ENCODE measurements at regions not wholly inside any gene's neighbourhood (a gene's known extent, or its start where the extent isn't known, plus 50 kb on each side); places are given as distances from the start of the nearest gene placed in this dataset.
"Not testable (repeated sequence)": the region's sequence is repeated elsewhere in the genome, so short reads cannot be mapped to it uniquely, and the experiment has no call there.

GRCh38 chr7:6989968-6990367 is 163.9 kb upstream of the CCZ1B start:
- H3K27me3 ChIP-seq (ENCODE audit: insufficient read depth, low read length); H3K4me2 ChIP-seq (ENCODE audit: insufficient read depth, insufficient read length, low read length); DNase-seq; H3K14ac ChIP-seq (ENCODE audit: insufficient read depth, low read length); H4K91ac ChIP-seq (ENCODE audit: insufficient read length, low read depth, low read length); H4K5ac ChIP-seq (ENCODE audit: insufficient read length, low read depth, low read length); H4K8ac ChIP-seq (replicated peaks; ENCODE audit: insufficient read length, low read depth, low read length); H3K9me3 ChIP-seq (ENCODE audit: control insufficient read depth, low read depth, low read length); H3K9me3 Mint-ChIP-seq; H3K27ac ChIP-seq (ENCODE audit: insufficient read length, low read depth, low read length); H3K23ac ChIP-seq (ENCODE audit: insufficient read length, low read depth, low read length); H4K20me1 ChIP-seq (ENCODE audit: control insufficient read depth, insufficient read depth, insufficient read length); H3K9ac ChIP-seq (ENCODE audit: extremely low read depth, insufficient read length, low read length); H3K4me3 Mint-ChIP-seq; H2AFZ ChIP-seq (ENCODE audit: low read length); H2BK12ac ChIP-seq (ENCODE audit: insufficient read length, low read depth, low read length); H3K79me2 ChIP-seq (ENCODE audit: insufficient read depth, low read length); H2BK20ac ChIP-seq (ENCODE audit: low read depth, low read length, poor library complexity, severe bottlenecking); H3K27ac Mint-ChIP-seq; H3K27me3 Mint-ChIP-seq (ENCODE audit: low read depth); H3K4me1 ChIP-seq (ENCODE audit: insufficient read depth, low read length); H3K4ac ChIP-seq (ENCODE audit: low read depth, low read length); H3K56ac ChIP-seq (ENCODE audit: insufficient read length, low read depth, low read length); H3K23me2 ChIP-seq (ENCODE audit: insufficient read length, low read depth, low read length, poor library complexity, severe bottlenecking); H3K79me1 ChIP-seq (ENCODE audit: insufficient read depth, low read depth, low read length, poor library complexity, severe bottlenecking); H2BK120ac ChIP-seq (ENCODE audit: low read depth, low read length, poor library complexity, severe bottlenecking); H2BK15ac ChIP-seq (ENCODE audit: low read depth, low read length); H3K18ac ChIP-seq (ENCODE audit: insufficient read length, low read depth, low read length); H3K36me3 Mint-ChIP-seq (ENCODE audit: insufficient read depth in 1 of 3, low read depth in 3 of 3); H2AK5ac ChIP-seq (ENCODE audit: insufficient read length, low read length); H3T11ph ChIP-seq (ENCODE audit: low read length); H2BK5ac ChIP-seq (ENCODE audit: insufficient read length, low read length): not testable (repeated sequence)
- no CpG with 5 or more reads among the region's 5 CpGs for WGBS (ENCODE audit: extremely low coverage, insufficient read length, low lambda C conversion rate)
- peaks cover 33 to 42% of the 10 kb centered on the region in 2 experiments for H3K4me1 Mint-ChIP-seq

GRCh38 chr7:6990426-6991152 is 164.5 kb upstream of the CCZ1B start:
- H3K79me1 ChIP-seq (ENCODE audit: insufficient read depth, low read depth, low read length, poor library complexity, severe bottlenecking); H3K23ac ChIP-seq (ENCODE audit: insufficient read length, low read depth, low read length); H3K9ac ChIP-seq (ENCODE audit: extremely low read depth, insufficient read length, low read length); H2BK120ac ChIP-seq (ENCODE audit: low read depth, low read length, poor library complexity, severe bottlenecking); H3K9me3 ChIP-seq (ENCODE audit: control insufficient read depth, low read depth, low read length); H4K91ac ChIP-seq (ENCODE audit: insufficient read length, low read depth, low read length); H2BK15ac ChIP-seq (ENCODE audit: low read depth, low read length); H3K4me1 ChIP-seq (ENCODE audit: insufficient read depth, low read length); DNase-seq; H2AFZ ChIP-seq (ENCODE audit: low read length); H3K27me3 ChIP-seq (ENCODE audit: insufficient read depth, low read length); H2BK12ac ChIP-seq (ENCODE audit: insufficient read length, low read depth, low read length); H3K14ac ChIP-seq (ENCODE audit: insufficient read depth, low read length); H3K36me3 Mint-ChIP-seq (ENCODE audit: insufficient read depth in 1 of 3, low read depth in 3 of 3); H3K56ac ChIP-seq (ENCODE audit: insufficient read length, low read depth, low read length); H3K79me2 ChIP-seq (ENCODE audit: insufficient read depth, low read length); H2AK5ac ChIP-seq (ENCODE audit: insufficient read length, low read length); H3K4ac ChIP-seq (ENCODE audit: low read depth, low read length); H4K5ac ChIP-seq (ENCODE audit: insufficient read length, low read depth, low read length); H2BK20ac ChIP-seq (ENCODE audit: low read depth, low read length, poor library complexity, severe bottlenecking); H4K20me1 ChIP-seq (ENCODE audit: control insufficient read depth, insufficient read depth, insufficient read length); H4K8ac ChIP-seq (replicated peaks; ENCODE audit: insufficient read length, low read depth, low read length); H3K4me2 ChIP-seq (ENCODE audit: insufficient read depth, insufficient read length, low read length); H2BK5ac ChIP-seq (ENCODE audit: insufficient read length, low read length); H3K27ac ChIP-seq (ENCODE audit: insufficient read length, low read depth, low read length); H3T11ph ChIP-seq (ENCODE audit: low read length); H3K4me3 Mint-ChIP-seq; H3K9me3 Mint-ChIP-seq; H3K27me3 Mint-ChIP-seq (ENCODE audit: low read depth); H3K23me2 ChIP-seq (ENCODE audit: insufficient read length, low read depth, low read length, poor library complexity, severe bottlenecking); H3K18ac ChIP-seq (ENCODE audit: insufficient read length, low read depth, low read length): not testable (repeated sequence)
- Mint-ChIP-seq H3K27ac (peak overlapping the region; percentile 4 to 93 (median 60); a peak in 2 of 7 replicates), H3K4me1 (peaks cover 33 to 42% of the 10 kb centered on the region in 2 experiments)
- no CpG with 5 or more reads among the region's 7 CpGs for WGBS (ENCODE audit: extremely low coverage, insufficient read length, low lambda C conversion rate)
